Urinary bladder (tissue), 3 donors: ENCODE measurements at regions not wholly inside any gene's neighbourhood (a gene's known extent, or its start where the extent isn't known, plus 50 kb on each side); places are given as distances from the start of the nearest gene placed in this dataset.

Experiments
- DNase-seq: peaks from one replicate; pipeline ENCODE4 v3.0.0-alpha.2; 2015; ENCODE audit errors: extremely low spot score
- H3K27ac ChIP-seq: one replicate; pipeline ENCODE4 v1.5.1; 2013; ENCODE audit warnings: low read depth, mild to moderate bottlenecking, moderate library complexity
- H3K36me3 ChIP-seq: one replicate; pipeline ENCODE4 v1.6.1; 2013; ENCODE audit warnings: mild to moderate bottlenecking, moderate library complexity; ENCODE audit not compliant: insufficient read depth
- H3K4me1 ChIP-seq: one replicate; pipeline ENCODE4 v1.6.1; 2013; ENCODE audit warnings: mild to moderate bottlenecking, moderate library complexity; ENCODE audit not compliant: insufficient read depth
- H3K4me3 ChIP-seq: one replicate; pipeline ENCODE4 v1.5.1; 2013; ENCODE audit warnings: low read depth, low read length
- WGBS: extraction: QIAGEN DNeasy Blood & Tissue Kit; methylation state at CpG from one replicate; pipeline ENCODE4 v1.1.7; 2013; 5-methylcytosine and 5-hydroxymethylcytosine counted together
- donor health status: healthy with polysubstance abuse.
- donor health status: healthy.

DNA sequence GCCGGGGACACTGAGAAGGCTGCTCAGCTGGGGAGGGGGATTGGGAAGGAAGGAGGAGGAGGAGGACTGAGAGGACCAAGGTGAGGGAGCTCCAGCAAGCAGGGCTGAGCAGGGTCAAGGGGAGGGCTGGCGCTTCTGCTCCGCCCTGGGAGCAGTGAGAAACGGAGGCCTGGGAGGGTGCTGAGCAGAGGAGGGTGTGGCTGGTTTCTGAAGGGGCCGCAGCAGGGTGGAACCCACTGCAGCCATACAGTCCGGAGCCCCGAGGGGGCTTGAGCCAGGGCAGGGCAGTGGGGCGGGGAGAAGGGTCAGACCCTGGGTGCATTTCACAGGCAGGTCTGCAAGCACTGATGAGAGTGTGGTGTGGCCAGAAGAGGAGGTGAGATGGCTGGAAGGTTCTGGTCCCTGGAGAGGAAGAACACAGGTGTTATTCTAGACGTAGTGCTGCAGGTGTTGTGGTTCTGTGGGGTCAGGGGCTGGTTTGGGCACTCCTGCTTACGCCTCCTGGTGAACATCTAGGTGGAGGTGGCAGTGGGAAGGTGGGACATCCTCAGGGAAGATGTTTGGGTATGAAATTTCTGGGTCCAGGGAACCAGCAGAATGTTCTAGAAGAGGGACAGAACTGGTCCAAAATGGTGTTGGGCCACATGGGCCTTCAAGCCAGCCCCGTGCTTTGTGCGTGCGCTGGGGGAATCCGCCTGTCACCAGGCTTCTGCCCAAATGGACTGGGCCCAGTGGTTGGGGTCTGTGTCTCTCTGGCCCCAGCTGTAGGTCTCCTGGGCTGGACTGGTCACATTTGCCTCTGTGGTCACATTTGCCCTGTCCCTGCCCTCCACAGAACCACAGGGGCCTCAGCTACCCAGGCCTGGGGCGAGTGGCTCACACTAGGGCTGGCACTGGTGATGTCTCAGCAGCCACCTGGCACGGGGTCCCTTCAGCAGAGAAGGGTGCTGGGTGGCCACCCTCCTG lies 714.7 kb downstream of the BRD1 start:
- H3K36me3 ChIP-seq, result no peaks in the 10 kb centered on the region
- no peak overlapping the region for H3K27ac ChIP-seq
- H3K4me1 ChIP-seq, result no peaks in the 10 kb centered on the region
- WGBS, result 70% methylated on average over 16 of the region's 16 CpGs
- DNase-seq, result no peak
- H3K4me3 ChIP-seq, result no peak overlapping the region

DNA sequence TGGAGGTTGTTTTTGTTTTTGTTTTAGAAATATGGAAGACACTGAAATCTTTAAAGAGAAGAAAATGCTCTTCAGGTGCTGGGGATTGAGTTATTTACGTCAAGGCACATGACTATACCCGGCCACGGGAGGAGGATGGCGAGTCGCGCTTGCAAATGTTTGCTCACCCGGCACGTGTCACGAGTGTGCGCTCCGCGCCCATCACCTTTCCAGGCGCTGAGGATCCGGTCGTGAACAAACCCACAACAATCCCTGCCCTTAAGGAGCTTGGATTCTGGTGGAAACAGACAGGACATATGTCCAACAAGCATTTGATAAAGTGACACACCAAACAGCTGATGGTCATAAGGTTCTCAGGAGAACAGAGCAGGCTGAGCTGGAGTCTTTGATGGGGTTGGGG lies 715.5 kb downstream of the BRD1 start:
- WGBS, result 87% methylated on average over 15 of the region's 15 CpGs

GRCh38 chr22:49111085-49111484 lies 716.6 kb downstream of the BRD1 start:
- H3K4me3 ChIP-seq, result no peak overlapping the region
- WGBS, result 48% methylated on average over 15 of the region's 15 CpGs
- no peak for DNase-seq
- H3K27ac ChIP-seq, result no peak overlapping the region
- H3K4me1 ChIP-seq, result no peaks in the 10 kb centered on the region
- no peaks in the 10 kb centered on the region for H3K36me3 ChIP-seq

More for the DNA sequence above, 715.5 kb downstream of the BRD1 start:
- Histone ChIP-seq H3K4me1 (no peaks in the 10 kb centered on the region), H3K36me3 (no peaks in the 10 kb centered on the region), H3K4me3 (no peak overlapping the region), H3K27ac (no peak overlapping the region)
- no peak for DNase-seq

- Histone ChIP-seq H3K27ac (no peak overlapping the region), H3K4me3 (no peak overlapping the region), H3K36me3 (no peaks in the 10 kb centered on the region), H3K4me1 (no peaks in the 10 kb centered on the region)
- no peak for DNase-seq
- 71% methylated on average over 21 of the region's 21 CpGs for WGBS
These were observed 718.9 kb downstream of the BRD1 start for GRCh38 chr22:49108636-49109315.

GRCh38 chr22:49107961-49108530 lies 719.6 kb downstream of the BRD1 start:
- 80% methylated on average over 16 of the region's 16 CpGs for WGBS
- no peak for DNase-seq
- no peak overlapping the region for H3K27ac ChIP-seq

DNA sequence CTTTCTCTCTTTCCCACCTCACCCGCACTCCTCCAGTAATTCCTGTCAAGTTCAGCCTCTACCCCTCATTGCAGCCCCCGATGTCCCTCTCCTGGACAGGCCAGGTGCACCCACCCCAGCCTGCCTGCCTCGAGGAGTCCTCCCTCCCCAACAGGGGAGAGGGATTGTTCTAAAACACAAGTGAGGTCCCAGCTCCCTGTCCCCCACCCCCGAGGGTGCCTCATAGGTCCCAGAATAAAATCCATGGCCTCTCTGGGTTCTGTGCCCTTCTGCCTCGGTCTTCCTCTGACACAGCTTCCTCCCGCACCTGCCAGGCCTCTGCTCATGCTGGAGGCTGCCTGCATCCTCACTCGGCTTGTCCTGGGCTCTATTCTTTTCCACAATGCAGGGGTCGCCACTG lies 720.1 kb downstream of the BRD1 start:
- no peaks in the 10 kb centered on the region for H3K36me3 ChIP-seq
- H3K27ac ChIP-seq, result no peak overlapping the region
- DNase-seq, result no peak
- 74% methylated on average over 8 of the region's 8 CpGs for WGBS
- no peak overlapping the region for H3K4me3 ChIP-seq
- no peaks in the 10 kb centered on the region for H3K4me1 ChIP-seq

More at GRCh38 chr22:49107961-49108530, 719.6 kb downstream of the BRD1 start:
- Histone ChIP-seq H3K36me3 (no peaks in the 10 kb centered on the region), H3K4me3 (no peak overlapping the region), H3K4me1 (no peaks in the 10 kb centered on the region)

GRCh38 chr22:49106842-49107152 lies 720.9 kb downstream of the BRD1 start:
- Histone ChIP-seq H3K27ac (no peak overlapping the region), H3K36me3 (no peaks in the 10 kb centered on the region), H3K4me1 (no peaks in the 10 kb centered on the region), H3K4me3 (no peak overlapping the region)
- WGBS, result 61% methylated on average over 5 of the region's 5 CpGs
- DNase-seq, result no peak

- H3K4me3 ChIP-seq, result no peak overlapping the region
- H3K36me3 ChIP-seq, result no peaks in the 10 kb centered on the region
- H3K27ac ChIP-seq, result no peak overlapping the region
- WGBS, result 58% methylated on average over 12 of the region's 12 CpGs
- no peak for DNase-seq
- H3K4me1 ChIP-seq, result no peaks in the 10 kb centered on the region
These were observed 721.4 kb downstream of the BRD1 start for GRCh38 chr22:49106096-49106841.

DNA sequence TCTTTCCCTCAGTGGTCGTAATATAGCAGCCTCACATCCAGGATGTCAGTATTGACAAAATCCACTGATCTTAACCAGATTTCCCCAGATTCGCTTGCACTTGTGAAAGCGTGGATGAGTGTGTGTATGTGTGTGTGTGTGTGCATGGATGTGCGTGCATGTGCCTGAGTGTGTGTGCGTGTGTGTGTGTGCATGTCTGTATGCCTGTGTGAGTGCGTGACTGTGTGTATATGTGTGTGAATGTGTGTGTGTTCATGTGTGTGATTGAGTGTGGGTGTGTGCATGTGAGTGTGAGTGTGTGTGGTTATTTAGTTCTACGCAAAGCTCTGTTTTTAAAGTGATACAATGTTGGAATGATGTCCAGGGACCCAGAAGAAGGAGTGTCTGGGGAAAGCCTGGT lies 723.2 kb downstream of the BRD1 start:
- 81% methylated on average over 7 of the region's 7 CpGs for WGBS
- no peak overlapping the region for H3K27ac ChIP-seq
- H3K4me3 ChIP-seq, result no peak overlapping the region
- no peaks in the 10 kb centered on the region for H3K4me1 ChIP-seq
- no peak for DNase-seq
- H3K36me3 ChIP-seq, result no peaks in the 10 kb centered on the region

- Histone ChIP-seq H3K27ac (no peak overlapping the region), H3K36me3 (no peaks in the 10 kb centered on the region), H3K4me1 (no peaks in the 10 kb centered on the region), H3K4me3 (no peak overlapping the region)
- no peak for DNase-seq
- WGBS, result 57% methylated on average over 15 of the region's 15 CpGs
These were observed 724.2 kb downstream of the BRD1 start for GRCh38 chr22:49103314-49104059.

- H3K36me3 ChIP-seq, result no peaks in the 10 kb centered on the region
- DNase-seq, result no peak
- H3K27ac ChIP-seq, result no peak overlapping the region
- H3K4me1 ChIP-seq, result no peaks in the 10 kb centered on the region
- WGBS, result 86% methylated on average over 20 of the region's 20 CpGs
- H3K4me3 ChIP-seq, result no peak overlapping the region
These were observed 725.3 kb downstream of the BRD1 start for GRCh38 chr22:49102367-49102766.

DNA sequence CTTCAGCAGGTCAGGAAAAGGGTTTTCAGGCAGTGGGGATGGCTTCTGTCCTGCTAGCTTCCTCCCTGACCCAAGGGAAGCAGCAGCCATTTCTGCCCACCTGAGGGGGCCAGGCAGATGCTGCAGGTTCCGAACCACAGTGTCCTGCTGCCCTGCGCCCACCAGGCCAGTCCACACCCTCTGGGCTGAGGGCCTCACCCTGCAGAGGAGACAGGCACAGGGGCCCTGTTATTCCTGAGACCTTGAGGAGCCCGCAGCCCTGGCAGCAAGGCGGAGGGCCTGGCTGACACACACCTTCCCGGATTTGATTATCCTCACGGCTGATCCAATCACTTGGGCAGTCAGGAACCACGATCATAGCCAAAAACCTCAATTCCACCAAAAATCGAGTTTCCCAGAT lies 725.8 kb downstream of the BRD1 start:
- WGBS, result 87% methylated on average over 8 of the region's 8 CpGs
- Histone ChIP-seq H3K4me3 (no peak overlapping the region), H3K36me3 (no peaks in the 10 kb centered on the region), H3K4me1 (no peaks in the 10 kb centered on the region), H3K27ac (no peak overlapping the region)
- no peak for DNase-seq

DNA sequence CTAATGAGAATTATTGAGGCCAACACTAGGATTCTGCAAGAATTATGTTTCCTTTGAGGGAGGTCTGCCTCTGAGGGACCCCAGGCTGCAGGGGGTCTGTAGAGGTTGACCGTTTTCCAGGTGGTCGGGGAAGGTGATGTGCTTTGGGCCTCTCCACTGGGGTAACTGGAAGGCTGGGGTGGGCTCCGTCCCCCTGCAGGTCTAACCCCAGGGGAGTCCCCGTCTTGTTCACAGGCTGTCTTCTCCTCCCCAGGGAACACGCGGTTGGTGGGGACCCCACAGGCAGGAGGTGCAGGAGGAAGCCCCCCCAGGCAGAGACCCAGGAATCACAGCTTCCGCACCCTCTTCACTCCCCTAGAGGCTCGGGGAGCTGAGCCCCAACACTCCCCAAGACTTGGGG lies 726.4 kb downstream of the BRD1 start:
- H3K36me3 ChIP-seq, result no peaks in the 10 kb centered on the region
- H3K27ac ChIP-seq, result no peak overlapping the region
- WGBS, result 81% methylated on average over 8 of the region's 8 CpGs
- DNase-seq, result no peak
- no peaks in the 10 kb centered on the region for H3K4me1 ChIP-seq
- no peak overlapping the region for H3K4me3 ChIP-seq
